GM21367 (cell line): ENCODE measurements at regions not wholly inside any gene's neighbourhood (a gene's known extent, or its start where the extent isn't known, plus 50 kb on each side); places are given as distances from the start of the nearest gene placed in this dataset.

Experiments
- ATAC-seq: cut with Tn5 transposase; IDR thresholded peaks from one replicate; pipeline ENCODE4 v1.9.1; 2021; ENCODE audit not compliant: unreplicated experiment

DNA sequence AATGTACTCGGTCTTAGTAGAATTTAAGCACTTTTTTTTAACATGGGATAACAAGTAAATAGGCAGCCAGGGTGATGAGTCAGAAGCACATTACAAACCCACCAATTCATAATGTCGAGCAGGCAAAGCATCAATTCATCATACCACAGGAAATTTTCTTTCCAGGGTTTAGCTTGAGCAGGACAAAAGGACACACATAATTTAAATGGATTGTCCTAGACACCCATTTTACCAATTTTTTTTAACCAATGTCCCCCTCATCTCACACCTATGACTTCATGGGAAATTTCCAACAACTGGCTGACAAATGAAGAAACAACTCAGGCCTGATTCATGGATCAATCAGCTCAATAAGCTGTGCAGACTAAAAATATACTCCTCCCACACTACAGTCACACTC lies 58.8 kb upstream of the FOXG1 start:
- ATAC-seq, result no peak

DNA sequence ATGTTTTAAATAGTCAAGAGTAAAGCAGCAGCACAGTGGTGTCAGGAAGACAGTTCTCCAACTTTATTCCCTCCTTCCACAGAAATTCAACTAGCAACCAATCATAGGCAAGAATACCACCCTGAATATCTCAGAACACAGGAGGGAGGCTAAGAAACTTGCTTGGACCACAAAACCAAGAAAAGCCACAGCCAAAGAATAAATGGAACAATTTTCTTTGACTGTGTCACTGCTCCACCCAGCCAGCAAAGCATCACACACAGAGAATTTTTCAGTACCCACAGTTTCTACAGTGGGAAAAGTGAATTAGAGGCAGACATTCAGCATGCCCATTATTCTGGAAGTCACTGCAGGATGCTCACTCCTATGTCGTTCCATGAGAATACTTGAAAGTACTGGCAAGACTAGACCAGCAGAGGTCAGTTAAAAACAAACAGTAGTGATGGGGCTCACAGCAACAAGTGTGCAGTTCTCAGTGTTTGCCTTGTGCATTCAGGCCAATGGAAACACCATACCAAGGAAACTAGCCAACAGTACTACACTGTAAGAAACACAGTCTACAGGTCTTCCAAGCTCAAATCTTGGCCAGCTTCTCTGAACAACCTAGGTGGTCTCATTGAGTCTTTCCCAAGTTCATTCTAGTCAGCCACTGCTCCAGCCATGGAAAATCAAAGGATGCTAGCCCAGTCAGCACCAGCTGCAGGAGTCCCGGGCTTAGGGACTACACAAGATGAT lies 56.8 kb upstream of the FOXG1 start:
- no peak for ATAC-seq
